Stimulated activated naive CD8-positive, alpha-beta T cell treated with anti-CD3 and anti-CD28 coated beads, Interleukin-15, amount 100 ng/mL, for 72 hours (primary cell): ENCODE measurements at regions not wholly inside any gene's neighbourhood (a gene's known extent, or its start where the extent isn't known, plus 50 kb on each side); places are given as distances from the start of the nearest gene placed in this dataset.

Source experiments
- ATAC-seq: fragments of 150-1000 bp; cut with Tn5 transposase; 2 replicates; pipeline ENCODE4 v1.10.0; 2021; ENCODE audit warnings: mild to moderate bottlenecking, moderate library complexity
- DNase-seq, 2 donors: peaks; one replicate each; pipeline ENCODE4 v3.0.0; 2021 to 2022
- H3K27ac Mint-ChIP-seq, 2 donors: one replicate each; pipeline ENCODE4 v1.8.0; 2022; ENCODE audit warnings: mild to moderate bottlenecking in 2 of 2, mixed read lengths in 2 of 2, moderate library complexity in 2 of 2
- H3K27me3 Mint-ChIP-seq: one replicate; pipeline ENCODE4 v1.8.0; 2022; ENCODE audit warnings: mixed read lengths
- H3K4me1 Mint-ChIP-seq: one replicate; pipeline ENCODE4 v1.8.0; 2022; ENCODE audit warnings: mild to moderate bottlenecking, mixed read lengths
- H3K4me3 Mint-ChIP-seq, 2 donors: one replicate each; pipeline ENCODE4 v1.8.0; 2022; ENCODE audit warnings: mild to moderate bottlenecking in 2 of 2, mixed read lengths in 2 of 2, moderate library complexity in 1 of 2
- H3K9me3 Mint-ChIP-seq, 2 donors: one replicate each; pipeline ENCODE4 v1.8.0; 2022; ENCODE audit warnings: mixed read lengths in 2 of 2

DNA sequence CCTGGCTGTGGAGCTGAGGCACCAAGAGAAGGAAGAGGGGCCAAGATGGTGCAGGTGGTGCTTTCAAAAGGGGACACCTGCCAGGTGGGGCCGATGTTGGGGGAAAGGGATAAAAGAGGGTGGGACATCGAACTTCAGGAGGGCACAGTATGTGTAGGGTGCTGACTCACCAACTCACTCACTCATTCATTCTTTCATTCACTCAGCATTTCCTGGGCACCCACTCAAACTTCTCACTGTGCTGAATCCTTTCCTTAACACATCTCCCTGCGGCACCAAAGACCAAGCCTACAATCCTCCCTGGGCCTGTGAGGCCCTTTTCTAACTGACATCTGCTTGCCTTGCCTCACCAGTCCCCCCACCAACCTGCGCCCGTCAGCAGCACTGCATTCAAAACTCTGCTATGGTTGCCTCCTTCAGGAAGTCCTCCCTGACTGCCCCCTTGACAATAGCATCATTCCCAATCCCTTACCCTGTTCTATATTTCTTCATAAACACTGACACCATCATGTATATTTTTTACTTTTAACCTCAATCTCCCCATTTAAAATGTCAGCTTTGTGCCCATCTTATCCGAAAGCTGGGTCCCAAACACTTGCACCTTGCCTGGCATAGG, 246.6 kb downstream of the MN1 start:
- ATAC-seq (no peak), DNase-seq (no peak)
- Mint-ChIP-seq H3K27me3 (no peaks in the 10 kb centered on the region), H3K27ac (no peak overlapping the region), H3K4me1 (no peaks in the 10 kb centered on the region), H3K9me3 (peaks cover 0 to 4% of the 10 kb centered on the region in 2 donors), H3K4me3 (no peak overlapping the region)

DNA sequence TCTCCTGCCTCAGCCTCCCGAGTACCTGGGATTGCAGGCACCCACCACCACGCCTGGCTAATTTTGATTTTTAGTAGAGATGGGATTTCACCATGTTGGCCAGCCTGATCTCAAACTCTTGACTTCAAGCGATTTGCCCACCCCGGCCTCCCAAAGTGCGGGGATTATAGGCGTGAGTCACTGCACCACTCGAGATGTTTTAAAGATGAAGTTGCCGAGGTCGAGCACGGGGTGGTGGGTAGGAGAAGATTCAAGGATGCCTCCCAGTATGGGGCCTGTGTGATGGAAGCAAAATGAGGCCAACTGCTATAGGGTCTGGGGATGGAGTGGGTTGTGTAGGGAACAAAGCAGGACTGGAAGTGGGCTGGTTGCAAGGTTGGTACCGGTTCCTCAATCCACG, 245.2 kb downstream of the MN1 start:
- no peak for DNase-seq
- Mint-ChIP-seq H3K4me3 (no peak overlapping the region), H3K27me3 (no peaks in the 10 kb centered on the region), H3K27ac (no peak overlapping the region), H3K9me3 (peaks cover 0 to 4% of the 10 kb centered on the region in 2 donors), H3K4me1 (no peaks in the 10 kb centered on the region)
- ATAC-seq: no peak

DNA sequence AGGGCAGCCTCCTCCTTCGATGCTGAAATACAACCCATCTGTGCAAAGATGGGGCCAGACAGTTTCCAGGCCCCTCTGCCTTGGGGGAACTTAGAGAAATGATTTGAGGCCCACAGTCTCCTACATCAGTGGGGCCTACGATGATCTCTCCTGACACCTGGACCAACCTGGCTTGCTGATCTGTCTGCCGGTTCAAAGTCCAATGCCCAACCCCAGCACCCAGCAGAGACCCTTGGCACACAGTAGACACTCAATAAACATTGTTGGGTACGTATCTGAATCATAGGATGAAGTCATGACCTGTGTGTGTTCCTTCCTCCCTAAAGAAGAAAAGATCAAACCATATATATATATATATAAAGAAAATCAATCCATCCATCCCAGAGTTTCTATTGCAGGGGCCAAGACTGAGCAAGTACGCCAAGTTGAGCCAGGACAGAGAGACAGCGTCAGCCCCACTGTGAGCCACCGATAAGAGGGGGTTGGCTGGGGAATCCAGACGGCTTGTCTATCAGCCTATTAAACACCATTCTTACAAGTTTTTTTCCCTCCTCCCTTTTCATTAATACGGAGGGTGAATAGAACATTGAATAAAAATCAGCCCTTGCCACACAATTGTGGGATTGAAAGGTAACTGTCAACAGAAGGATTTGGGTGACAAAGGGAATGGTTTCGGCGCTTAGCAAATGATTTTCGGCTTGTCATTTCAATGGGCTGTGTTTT, 244.1 kb downstream of the MN1 start:
- H3K4me1 Mint-ChIP-seq: no peaks in the 10 kb centered on the region
- no peak overlapping the region for H3K4me3 Mint-ChIP-seq
- H3K27me3 Mint-ChIP-seq: no peaks in the 10 kb centered on the region
- DNase-seq (no peak), ATAC-seq (no peak)
- peak overlapping the region in 1 of 2 donors; percentile 61 for H3K27ac Mint-ChIP-seq
- peaks cover 0 to 4% of the 10 kb centered on the region in 2 donors for H3K9me3 Mint-ChIP-seq

GRCh38 chr22:27558658-27559371, 242.7 kb downstream of the MN1 start:
- no peak overlapping the region for H3K27ac Mint-ChIP-seq
- no peak for ATAC-seq
- H3K4me1 Mint-ChIP-seq: no peaks in the 10 kb centered on the region
- H3K27me3 Mint-ChIP-seq: no peaks in the 10 kb centered on the region
- no peaks in the 10 kb centered on the region for H3K9me3 Mint-ChIP-seq
- H3K4me3 Mint-ChIP-seq: no peak overlapping the region
- DNase-seq: no peak

GRCh38 chr22:27560781-27561180, 240.8 kb downstream of the MN1 start:
- no peaks in the 10 kb centered on the region for H3K4me1 Mint-ChIP-seq
- no peaks in the 10 kb centered on the region for H3K27me3 Mint-ChIP-seq
- DNase-seq: no peak
- no peak overlapping the region for H3K4me3 Mint-ChIP-seq
- ATAC-seq: no peak
- H3K9me3 Mint-ChIP-seq: peaks cover 0 to 6% of the 10 kb centered on the region in 2 donors
- H3K27ac Mint-ChIP-seq: no peak overlapping the region

DNA sequence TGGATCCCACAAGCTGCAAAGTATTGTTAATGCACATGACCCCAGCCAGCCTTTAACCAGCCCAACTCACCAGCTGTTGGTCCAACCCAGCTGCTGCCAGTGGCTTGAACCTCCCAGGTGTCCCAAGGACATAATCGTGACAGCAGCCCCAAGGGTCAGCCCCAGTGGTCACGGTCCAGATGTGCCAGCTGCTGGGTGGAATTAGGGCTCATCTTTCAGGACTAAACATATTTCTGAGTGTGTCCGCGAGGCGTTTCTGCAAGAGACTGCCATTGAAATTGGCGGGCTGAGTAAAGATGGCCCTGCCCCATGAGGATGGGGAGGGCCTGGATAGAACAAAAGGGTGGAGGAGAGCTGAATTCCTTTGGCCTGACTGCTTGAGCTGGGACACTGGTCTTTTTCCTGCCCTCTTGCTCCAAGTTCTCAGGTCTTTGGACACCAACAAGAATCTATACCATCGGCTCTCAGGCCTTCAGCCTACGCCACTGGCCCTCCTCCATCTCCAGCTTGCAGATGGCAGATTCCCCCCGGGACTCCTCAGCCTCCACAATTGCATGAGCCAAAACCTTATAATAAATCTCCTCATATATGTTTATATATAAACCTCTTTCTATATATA, 240.2 kb downstream of the MN1 start:
- ATAC-seq (no peak), DNase-seq (no peak)
- no peak overlapping the region for H3K27ac Mint-ChIP-seq
- no peak overlapping the region for H3K4me3 Mint-ChIP-seq
- H3K27me3 Mint-ChIP-seq: no peaks in the 10 kb centered on the region
- H3K9me3 Mint-ChIP-seq: peaks cover 0 to 6% of the 10 kb centered on the region in 2 donors
- no peaks in the 10 kb centered on the region for H3K4me1 Mint-ChIP-seq

DNA sequence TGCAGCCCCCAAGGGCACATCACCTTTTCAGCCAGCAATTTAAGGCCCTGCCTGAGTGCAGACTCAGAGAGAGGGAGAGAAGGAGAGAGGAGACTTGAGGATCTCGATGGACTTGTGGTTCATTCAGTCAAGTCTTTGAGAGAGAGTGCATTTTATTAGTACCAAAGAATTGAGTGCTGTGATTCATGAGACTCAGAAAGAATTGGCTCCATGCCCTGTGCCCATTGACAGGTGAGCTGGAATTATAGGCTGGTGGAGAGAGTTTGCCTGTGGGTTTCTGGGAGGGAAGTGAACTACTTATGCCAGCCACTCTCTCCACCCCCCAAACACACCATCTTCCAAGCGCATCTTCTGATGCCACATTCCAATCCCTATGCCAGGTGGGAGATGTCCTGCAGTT, 236.8 kb downstream of the MN1 start:
- Mint-ChIP-seq H3K4me3 (no peak overlapping the region), H3K9me3 (peaks cover 0 to 6% of the 10 kb centered on the region in 2 donors), H3K4me1 (no peaks in the 10 kb centered on the region), H3K27ac (no peak overlapping the region), H3K27me3 (no peaks in the 10 kb centered on the region)
- ATAC-seq (no peak), DNase-seq (no peak)

GRCh38 chr22:27566602-27567001, 235.0 kb downstream of the MN1 start:
- no peaks in the 10 kb centered on the region for H3K4me1 Mint-ChIP-seq
- H3K4me3 Mint-ChIP-seq: no peak overlapping the region
- no peak for DNase-seq
- no peak for ATAC-seq
- H3K27ac Mint-ChIP-seq: no peak overlapping the region
- peaks cover 0 to 6% of the 10 kb centered on the region in 2 donors for H3K9me3 Mint-ChIP-seq
- peaks cover 13% of the 10 kb centered on the region for H3K27me3 Mint-ChIP-seq

DNA sequence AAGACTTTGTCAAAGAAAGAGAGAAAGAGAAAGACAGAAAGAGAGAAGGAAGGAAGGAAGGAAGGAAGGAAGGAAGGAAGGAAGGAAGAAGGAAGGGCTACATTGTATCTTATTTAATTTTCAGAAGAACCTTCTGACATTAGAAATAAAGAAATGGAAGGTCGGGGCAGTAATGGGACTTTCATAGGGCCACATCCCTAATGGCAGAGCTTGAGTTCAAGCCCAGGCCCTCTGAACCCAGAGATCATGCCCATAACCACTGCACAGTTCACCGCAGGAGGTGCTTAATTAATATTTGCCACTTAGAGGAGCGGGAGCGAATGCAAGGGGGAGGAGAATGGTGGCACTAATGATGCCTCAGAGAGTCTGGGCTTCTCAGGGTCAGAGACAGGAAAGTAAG, 233.3 kb downstream of the MN1 start:
- Mint-ChIP-seq H3K4me1 (no peaks in the 10 kb centered on the region), H3K9me3 (peaks cover 4 to 6% of the 10 kb centered on the region in 2 donors), H3K27me3 (peaks cover 29% of the 10 kb centered on the region), H3K4me3 (no peak overlapping the region), H3K27ac (no peak overlapping the region)
- ATAC-seq: no peak
- DNase-seq: no peak

- Mint-ChIP-seq H3K4me1 (no peaks in the 10 kb centered on the region), H3K27me3 (peaks cover 39% of the 10 kb centered on the region), H3K4me3 (no peak overlapping the region), H3K9me3 (peaks cover 0 to 4% of the 10 kb centered on the region in 2 donors), H3K27ac (no peak overlapping the region)
- no peak for DNase-seq
- ATAC-seq: no peak
These were observed 229.9 kb downstream of the MN1 start for GRCh38 chr22:27571463-27572277.

DNA sequence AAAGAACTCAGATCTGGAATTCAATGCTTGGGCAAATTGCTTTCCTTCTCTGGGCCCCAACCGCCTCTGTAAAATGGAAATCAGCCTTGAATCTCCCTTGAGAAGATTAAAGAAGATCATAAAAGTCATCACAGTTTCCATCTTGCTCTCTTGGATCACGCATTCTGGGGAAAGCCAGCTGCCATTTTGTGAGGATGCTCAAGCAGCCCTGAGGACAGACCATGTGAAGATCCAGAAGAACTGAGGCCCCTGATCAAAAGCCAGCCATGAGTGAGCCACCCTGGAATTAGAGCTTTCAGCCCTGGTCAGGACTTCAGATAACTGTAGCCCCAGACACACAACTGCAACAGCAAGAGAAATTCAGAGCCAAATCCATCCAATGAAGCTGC, 229.3 kb downstream of the MN1 start:
- peaks cover 0 to 4% of the 10 kb centered on the region in 2 donors for H3K9me3 Mint-ChIP-seq
- ATAC-seq (no peak), DNase-seq (no peak)
- H3K4me3 Mint-ChIP-seq: no peak overlapping the region
- no peak overlapping the region for H3K27ac Mint-ChIP-seq
- H3K27me3 Mint-ChIP-seq: peaks cover 39% of the 10 kb centered on the region
- no peaks in the 10 kb centered on the region for H3K4me1 Mint-ChIP-seq

GRCh38 chr22:27573280-27574001, 228.1 kb downstream of the MN1 start:
- ATAC-seq (no peak), DNase-seq (no peak)
- Mint-ChIP-seq H3K4me1 (no peaks in the 10 kb centered on the region), H3K27me3 (peaks cover 39% of the 10 kb centered on the region), H3K27ac (peak overlapping the region in 1 of 2 donors; percentile 51), H3K4me3 (no peak overlapping the region), H3K9me3 (peaks cover 0 to 4% of the 10 kb centered on the region in 2 donors)

GRCh38 chr22:27574002-27574366, 227.6 kb downstream of the MN1 start:
- no peak overlapping the region for H3K27ac Mint-ChIP-seq
- peaks cover 0 to 4% of the 10 kb centered on the region in 2 donors for H3K9me3 Mint-ChIP-seq
- H3K4me1 Mint-ChIP-seq: no peaks in the 10 kb centered on the region
- no peak for ATAC-seq
- peaks cover 39% of the 10 kb centered on the region for H3K27me3 Mint-ChIP-seq
- no peak overlapping the region for H3K4me3 Mint-ChIP-seq
- no peak for DNase-seq

DNA sequence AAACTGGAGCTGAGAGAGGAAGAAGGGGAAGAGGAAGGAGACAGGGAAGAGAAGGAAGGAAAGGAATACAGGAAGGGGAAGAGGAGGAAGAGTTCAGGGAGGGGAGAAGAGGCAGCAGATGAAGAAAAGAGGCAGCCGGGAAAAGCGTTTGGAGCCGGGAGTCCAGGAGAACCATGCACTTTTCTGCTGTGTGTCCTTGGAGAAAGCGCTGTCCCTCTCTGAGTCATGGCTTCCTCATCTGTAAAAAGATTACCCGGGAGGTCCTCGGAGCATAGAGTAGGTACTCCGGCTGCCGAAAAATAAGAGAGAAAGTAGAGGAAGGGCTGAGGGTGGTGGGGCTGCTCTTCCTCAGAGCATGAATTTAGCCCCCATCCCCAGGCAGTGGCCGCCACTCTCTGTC, 226.9 kb downstream of the MN1 start:
- H3K4me1 Mint-ChIP-seq: no peaks in the 10 kb centered on the region
- peaks cover 45% of the 10 kb centered on the region for H3K27me3 Mint-ChIP-seq
- H3K27ac Mint-ChIP-seq: no peak overlapping the region
- ATAC-seq (no peak), DNase-seq (no peak)
- H3K9me3 Mint-ChIP-seq: peaks cover 0 to 4% of the 10 kb centered on the region in 2 donors
- H3K4me3 Mint-ChIP-seq: no peak overlapping the region

GRCh38 chr22:27575348-27575747, 226.2 kb downstream of the MN1 start:
- DNase-seq: no peak
- no peaks in the 10 kb centered on the region for H3K4me1 Mint-ChIP-seq
- H3K27me3 Mint-ChIP-seq: peaks cover 52% of the 10 kb centered on the region
- H3K4me3 Mint-ChIP-seq: no peak overlapping the region
- no peak overlapping the region for H3K27ac Mint-ChIP-seq
- no peak for ATAC-seq
- peaks cover 0 to 4% of the 10 kb centered on the region in 2 donors for H3K9me3 Mint-ChIP-seq
